ENCODE measurements at regions not wholly inside any gene's neighbourhood (a gene's known extent, or its start where the extent isn't known, plus 50 kb on each side); places are given as distances from the start of the nearest gene placed in this dataset.

DNA sequence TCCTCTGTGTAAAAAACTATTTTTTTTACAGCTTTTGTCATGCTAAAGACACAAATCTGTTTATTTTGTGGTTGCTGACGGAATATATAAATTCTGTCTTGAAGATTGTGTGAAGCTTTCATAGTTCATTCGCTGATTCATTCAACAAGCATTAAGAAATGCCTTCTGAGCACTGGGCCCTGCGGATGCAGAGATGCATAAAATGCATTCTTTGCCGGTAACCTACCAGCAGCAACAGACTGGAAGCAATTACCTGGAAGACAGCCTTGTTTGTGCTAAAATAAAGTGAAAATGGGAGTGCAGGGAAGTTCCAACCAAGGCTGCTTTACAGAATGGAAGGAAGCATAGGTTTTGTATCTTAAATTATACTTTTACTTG lies 119.7 kb downstream of the PMAIP1 start:
- no peak for TF ChIP-seq CTCF (IDR thresholded peaks at IDR 0.05)
- no peak for TF ChIP-seq POLR2A (IDR thresholded peaks at IDR 0.05)

All from heart left ventricle (tissue), 13 donors.